Superior temporal gyrus (tissue), 1 donor: ENCODE measurements at regions not wholly inside any gene's neighbourhood (a gene's known extent, or its start where the extent isn't known, plus 50 kb on each side); places are given as distances from the start of the nearest gene placed in this dataset.
"Not testable (repeated sequence)": the region's sequence is repeated elsewhere in the genome, so short reads cannot be mapped to it uniquely, and the experiment has no call there.

Source experiments
- DNase-seq: peaks from one replicate; pipeline ENCODE4 v3.0.0-alpha.2; 2016; ENCODE audit errors: extremely low spot score

- not testable (repeated sequence) for DNase-seq
Measured at GRCh38 chr2:37806004-37806403, 119.1 kb upstream of the RMDN2 start.

GRCh38 chr2:37809525-37809924, 115.6 kb upstream of the RMDN2 start:
- no peak for DNase-seq

GRCh38 chr2:37809931-37810570, 115.0 kb upstream of the RMDN2 start:
- DNase-seq = no peak

GRCh38 chr2:37812414-37812813, 112.7 kb upstream of the RMDN2 start:
- no peak for DNase-seq

GRCh38 chr2:37812941-37813730, 112.0 kb upstream of the RMDN2 start:
- no peak for DNase-seq

GRCh38 chr2:37816036-37816435, 109.1 kb upstream of the RMDN2 start:
- DNase-seq = no peak

- DNase-seq = no peak
Measured at GRCh38 chr2:37816686-37817085, 108.4 kb upstream of the RMDN2 start.

- no peak for DNase-seq
Measured at GRCh38 chr2:37819186-37819585, 105.9 kb upstream of the RMDN2 start.

GRCh38 chr2:37820471-37820986, 104.6 kb upstream of the RMDN2 start:
- DNase-seq = no peak

GRCh38 chr2:37825586-37825985, 99.5 kb upstream of the RMDN2 start:
- no peak for DNase-seq

GRCh38 chr2:37826611-37827010, 98.5 kb upstream of the RMDN2 start:
- DNase-seq = no peak

GRCh38 chr2:37827455-37827854, 97.6 kb upstream of the RMDN2 start:
- DNase-seq = no peak

- DNase-seq = no peak
Measured at GRCh38 chr2:37827911-37828511, 97.1 kb upstream of the RMDN2 start.

- DNase-seq = no peak
Measured at GRCh38 chr2:37829202-37829601, 95.9 kb upstream of the RMDN2 start.

- DNase-seq = no peak
Measured at GRCh38 chr2:37829616-37830395, 95.3 kb upstream of the RMDN2 start.

- no peak for DNase-seq
Measured at GRCh38 chr2:37830636-37831035, 94.5 kb upstream of the RMDN2 start.

GRCh38 chr2:37831081-37831780, 93.9 kb upstream of the RMDN2 start:
- no peak for DNase-seq

GRCh38 chr2:37832590-37833197, 92.4 kb upstream of the RMDN2 start:
- peak; percentile 92 for DNase-seq

- no peak for DNase-seq
Measured at GRCh38 chr2:37833423-37833822, 91.7 kb upstream of the RMDN2 start.

- no peak for DNase-seq
Measured at GRCh38 chr2:37836270-37836669, 88.8 kb upstream of the RMDN2 start.

- no peak for DNase-seq
Measured at GRCh38 chr2:37836711-37837110, 88.4 kb upstream of the RMDN2 start.
